ENCODE measurements at regions not wholly inside any gene's neighbourhood (a gene's known extent, or its start where the extent isn't known, plus 50 kb on each side); places are given as distances from the start of the nearest gene placed in this dataset.

- TF ChIP-seq CTCF (IDR thresholded peaks at IDR 0.05), result no peak
- no peak for TF ChIP-seq EP300 (IDR thresholded peaks at IDR 0.05)
- no peak for TF ChIP-seq POLR2A (IDR thresholded peaks at IDR 0.05)
Measured at GRCh38 chr6:114564302-114564933, 221.6 kb upstream of the HS3ST5 start.
